ENCODE measurements at regions not wholly inside any gene's neighbourhood (a gene's known extent, or its start where the extent isn't known, plus 50 kb on each side); places are given as distances from the start of the nearest gene placed in this dataset.

DNA sequence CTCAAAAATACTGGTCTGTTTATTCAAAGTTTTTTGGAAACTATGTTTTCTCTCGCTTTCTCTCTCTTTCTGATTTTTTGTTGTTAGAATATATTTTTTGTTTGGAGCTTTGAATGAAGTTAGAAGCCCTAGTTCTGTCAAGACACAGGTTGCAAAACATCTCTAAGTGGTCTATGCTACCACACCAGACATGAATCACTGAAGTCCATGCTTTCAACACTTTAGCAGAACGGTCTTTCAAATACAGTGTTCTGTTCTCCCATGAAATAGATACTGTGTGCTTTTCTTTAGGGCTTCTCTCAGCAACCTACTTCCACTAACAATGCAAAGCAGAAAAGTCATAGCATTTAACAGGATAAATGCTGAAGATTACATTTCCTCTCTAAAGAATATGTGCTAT, 392.5 kb downstream of the TMEM167A start:
- DNase-seq, result no peak

DNA sequence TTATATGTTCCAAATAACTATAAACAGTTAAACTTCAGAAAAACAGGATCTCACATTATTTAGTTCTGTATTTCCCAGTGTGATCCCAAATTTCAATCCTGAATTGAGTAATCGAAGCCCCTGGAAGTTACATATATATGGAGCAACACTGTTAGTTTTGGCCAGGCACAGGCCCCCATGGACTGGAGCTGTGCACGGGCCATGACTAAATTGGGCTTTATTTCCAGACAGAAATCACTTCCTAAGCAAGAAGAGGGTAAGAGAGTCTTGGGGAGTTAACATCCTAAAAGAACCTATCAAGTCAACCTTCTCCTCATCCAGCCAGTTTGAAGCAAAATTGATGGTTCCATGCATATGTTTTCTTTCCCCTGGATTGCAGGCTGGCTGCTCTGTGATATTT, 393.0 kb downstream of the TMEM167A start:
- DNase-seq, result no peak

- DNase-seq, result no peak
These were observed 397.5 kb downstream of the TMEM167A start for GRCh38 chr5:82679660-82680059.

DNA sequence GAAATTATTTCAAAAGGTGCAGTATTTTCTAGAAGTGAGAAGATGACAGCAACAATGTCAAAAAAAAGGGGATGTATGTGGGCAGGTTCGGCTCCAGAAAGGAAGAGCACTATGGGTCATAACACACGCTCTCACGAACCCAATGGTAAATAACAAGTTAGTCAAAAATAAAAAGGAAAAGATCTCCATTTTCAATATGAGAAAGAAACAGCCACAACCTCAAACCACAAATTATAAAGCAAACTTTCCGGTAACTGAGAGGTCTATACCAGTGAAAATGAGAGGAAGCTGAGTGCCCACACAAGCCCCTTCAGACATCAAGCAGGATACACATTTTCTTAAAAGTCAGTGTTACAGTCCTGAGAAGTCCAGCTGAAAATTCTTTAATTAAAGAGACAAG, 398.5 kb upstream of the RPS23 start:
- no peak for DNase-seq

- DNase-seq, result no peak
These were observed 396.5 kb upstream of the RPS23 start for GRCh38 chr5:82674671-82675070.

GRCh38 chr5:82673057-82673809, 395.1 kb upstream of the RPS23 start:
- DNase-seq, result no peak

- no peak for DNase-seq
These were observed 392.5 kb upstream of the RPS23 start for GRCh38 chr5:82670692-82671091.

DNA sequence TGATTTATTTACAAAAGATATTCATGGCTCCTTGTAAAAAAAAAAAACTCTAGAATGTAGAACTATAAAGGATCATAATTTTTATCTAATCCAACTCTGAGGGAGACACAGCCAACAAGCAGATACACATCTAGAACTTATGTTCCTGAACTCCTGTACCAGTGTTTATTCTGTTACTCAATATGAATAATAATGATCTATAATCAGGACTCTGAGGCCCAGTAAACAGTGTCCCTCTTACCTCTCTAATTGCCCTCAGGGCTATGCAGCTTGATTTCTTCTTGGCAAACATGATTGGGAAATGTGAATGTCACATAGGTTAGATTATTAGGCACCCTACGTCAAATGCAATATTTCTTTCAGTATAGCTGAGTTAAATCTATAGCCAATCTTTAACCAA, 391.6 kb upstream of the RPS23 start:
- DNase-seq, result no peak

- no peak for DNase-seq
These were observed 388.2 kb upstream of the RPS23 start for GRCh38 chr5:82666312-82666711.

- DNase-seq, result no peak
These were observed 386.6 kb upstream of the RPS23 start for GRCh38 chr5:82664732-82665131.

DNA sequence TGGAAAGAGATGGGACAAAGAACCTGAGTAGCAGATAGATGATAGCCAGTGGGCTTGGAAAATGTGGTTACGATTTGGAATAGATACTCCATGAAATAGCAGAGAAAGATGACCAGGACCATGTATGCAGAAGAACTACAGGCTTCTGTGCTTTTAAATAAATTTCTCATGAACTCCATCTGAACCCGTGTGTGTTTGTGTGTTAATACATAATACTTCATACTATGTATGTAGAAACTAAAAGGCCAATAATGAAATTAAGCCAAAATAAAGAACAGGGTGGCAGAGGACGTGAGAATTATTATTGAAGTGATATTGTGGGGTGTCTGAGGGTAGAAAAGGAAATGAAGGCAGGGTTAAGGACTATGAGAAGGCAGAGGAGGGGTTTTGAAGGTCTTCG, 385.1 kb upstream of the RPS23 start:
- DNase-seq, result no peak

DNA sequence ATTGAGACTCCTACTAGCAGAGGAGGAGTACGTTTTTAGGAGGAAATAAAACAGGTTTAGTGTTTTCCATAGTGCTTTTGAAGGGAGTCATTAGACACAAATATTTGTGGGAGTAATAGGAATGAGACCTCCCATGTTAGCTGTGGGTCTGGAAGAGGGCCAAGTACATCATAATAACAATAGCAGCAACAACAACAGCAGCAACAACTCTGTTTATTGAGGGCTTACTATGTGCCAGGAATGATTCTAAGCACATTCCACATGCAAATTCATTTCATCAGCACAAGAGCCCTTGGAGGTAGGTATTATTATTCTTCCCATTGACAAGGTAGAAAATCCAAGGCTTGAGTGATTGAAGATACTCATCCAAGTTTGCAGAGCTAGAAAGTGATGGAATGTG, 384.2 kb upstream of the RPS23 start:
- DNase-seq, result no peak

GRCh38 chr5:82661933-82662332, 383.8 kb upstream of the RPS23 start:
- no peak for DNase-seq

- no peak for DNase-seq
These were observed 383.3 kb upstream of the RPS23 start for GRCh38 chr5:82661462-82661861.

DNA sequence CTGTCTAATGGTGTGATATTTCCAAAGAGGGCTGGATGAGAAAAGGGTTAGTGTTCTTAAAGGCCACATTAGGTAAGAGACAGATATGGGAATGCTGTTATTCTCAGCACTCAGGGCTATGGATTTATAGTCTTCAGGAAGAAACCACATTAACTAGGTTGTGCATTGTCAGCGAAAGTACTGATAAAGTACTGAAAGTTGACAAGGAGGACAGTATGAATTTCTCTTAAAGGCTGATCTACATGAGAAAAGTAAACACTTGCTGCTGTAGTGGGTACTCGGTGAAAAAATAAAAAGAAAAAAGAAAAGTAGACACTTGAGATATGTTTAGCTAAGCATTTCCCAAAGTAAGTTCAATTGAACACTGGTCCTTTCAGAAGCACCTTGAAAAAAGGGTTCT, 381.0 kb upstream of the RPS23 start:
- DNase-seq, result no peak

- no peak for DNase-seq
These were observed 379.0 kb upstream of the RPS23 start for GRCh38 chr5:82657033-82657699.

GRCh38 chr5:82656341-82656761, 378.2 kb upstream of the RPS23 start:
- no peak for DNase-seq

GRCh38 chr5:82655078-82655477, 376.9 kb upstream of the RPS23 start:
- DNase-seq, result no peak

- DNase-seq, result no peak
These were observed 371.8 kb upstream of the RPS23 start for GRCh38 chr5:82649943-82650342.

GRCh38 chr5:82644766-82645165, 366.6 kb upstream of the RPS23 start:
- no peak for DNase-seq

DNA sequence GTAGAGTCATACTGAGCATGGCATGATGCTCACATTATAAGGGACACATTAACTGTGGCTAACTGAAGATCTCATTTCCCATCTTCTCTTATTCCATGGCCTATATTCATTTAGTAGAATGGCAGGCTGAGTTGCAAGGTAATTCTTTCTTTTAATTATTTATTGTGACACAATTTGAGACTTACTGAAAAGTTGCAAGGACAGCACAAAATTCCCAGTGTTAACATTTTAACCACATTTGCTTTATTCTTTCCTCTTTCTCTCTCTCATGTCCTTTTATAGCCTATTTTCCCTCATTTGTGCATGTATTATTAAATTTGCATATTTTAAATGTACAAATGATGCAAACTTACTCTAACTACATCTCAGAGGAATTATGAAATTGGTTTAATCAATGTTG, 366.1 kb upstream of the RPS23 start:
- no peak for DNase-seq

- DNase-seq, result no peak
These were observed 364.2 kb upstream of the RPS23 start for GRCh38 chr5:82642313-82642712.

- DNase-seq, result peak; percentile 32
These were observed 363.3 kb upstream of the RPS23 start for GRCh38 chr5:82641331-82642003.

DNA sequence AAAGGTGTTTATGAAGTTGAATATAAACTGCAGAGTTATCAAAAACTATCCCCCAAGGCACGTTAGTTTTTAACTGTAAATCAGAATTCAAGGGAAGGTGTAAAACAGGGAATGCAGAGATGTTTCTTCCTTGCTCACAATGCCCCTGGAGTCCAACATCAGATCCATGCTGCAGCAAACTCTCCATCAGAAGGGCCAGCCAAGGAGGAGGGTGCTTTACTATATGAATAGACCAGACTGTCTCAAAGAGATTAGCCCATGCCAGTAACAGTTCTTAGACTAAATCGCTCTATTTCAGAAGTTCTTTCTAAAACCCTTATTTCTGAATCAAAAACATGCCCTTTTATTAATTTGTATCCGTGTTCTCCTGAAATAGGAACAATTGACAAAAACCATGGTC, 362.8 kb upstream of the RPS23 start:
- DNase-seq, result no peak

All from CD4-positive, alpha-beta T cell treated with Interleukin-12 subunit alpha and Interleukin-12 subunit beta, for 1 hour (primary cell).